Prostate gland (tissue), 2 donors: ENCODE measurements at regions not wholly inside any gene's neighbourhood (a gene's known extent, or its start where the extent isn't known, plus 50 kb on each side); places are given as distances from the start of the nearest gene placed in this dataset.

ENCODE experiments used
- POLR2A ChIP-seq: fragments of 450-650 bp; IDR thresholded peaks from one replicate; pipeline ENCODE4 v1.6.1; 2016; ENCODE audit warnings: antibody characterized with exemption, mild to moderate bottlenecking
- POLR2AphosphoS5 ChIP-seq: sonication (generic); formaldehyde crosslinking; IDR thresholded peaks from one replicate; pipeline ENCODE4 v1.6.1; 2017; ENCODE audit warnings: antibody characterized with exemption
- TF ChIP-seq, protein P1 (sequence below), 4 experiments: fragments of 200-600 bp in 2 of 4; fragments of 450-650 bp in 2 of 4; sonication (generic) in 2 of 4; IDR thresholded peaks; 1 replicate in 3 of 4; 2 replicates in 1 of 4; pipeline ENCODE4 v1.5.1; 2016 to 2019; ENCODE audit warnings: antibody characterized with exemption in 4 of 4, mild to moderate bottlenecking in 2 of 4, moderate library complexity in 2 of 4

- TF ChIP-seq POLR2A (no peak), POLR2AphosphoS5 (no peak)
- TF ChIP-seq, protein P1, sequence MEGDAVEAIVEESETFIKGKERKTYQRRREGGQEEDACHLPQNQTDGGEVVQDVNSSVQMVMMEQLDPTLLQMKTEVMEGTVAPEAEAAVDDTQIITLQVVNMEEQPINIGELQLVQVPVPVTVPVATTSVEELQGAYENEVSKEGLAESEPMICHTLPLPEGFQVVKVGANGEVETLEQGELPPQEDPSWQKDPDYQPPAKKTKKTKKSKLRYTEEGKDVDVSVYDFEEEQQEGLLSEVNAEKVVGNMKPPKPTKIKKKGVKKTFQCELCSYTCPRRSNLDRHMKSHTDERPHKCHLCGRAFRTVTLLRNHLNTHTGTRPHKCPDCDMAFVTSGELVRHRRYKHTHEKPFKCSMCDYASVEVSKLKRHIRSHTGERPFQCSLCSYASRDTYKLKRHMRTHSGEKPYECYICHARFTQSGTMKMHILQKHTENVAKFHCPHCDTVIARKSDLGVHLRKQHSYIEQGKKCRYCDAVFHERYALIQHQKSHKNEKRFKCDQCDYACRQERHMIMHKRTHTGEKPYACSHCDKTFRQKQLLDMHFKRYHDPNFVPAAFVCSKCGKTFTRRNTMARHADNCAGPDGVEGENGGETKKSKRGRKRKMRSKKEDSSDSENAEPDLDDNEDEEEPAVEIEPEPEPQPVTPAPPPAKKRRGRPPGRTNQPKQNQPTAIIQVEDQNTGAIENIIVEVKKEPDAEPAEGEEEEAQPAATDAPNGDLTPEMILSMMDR (IDR thresholded peaks at IDR 0.05) = no peak
Observed at GRCh38 chr3:66912306-66912705, 85.8 kb upstream of the KBTBD8 start.
